ENCODE measurements at regions not wholly inside any gene's neighbourhood (a gene's known extent, or its start where the extent isn't known, plus 50 kb on each side); places are given as distances from the start of the nearest gene placed in this dataset.

GRCh38 chr1:29859126-29859525 is 622.8 kb downstream of the PTPRU start:
- no peak for TF ChIP-seq CTCF (IDR thresholded peaks at IDR 0.05; ENCODE audit: low read depth, low read length)
- no peak overlapping the region for H3K4me3 ChIP-seq (ENCODE audit: low read depth, low read length)

GRCh38 chr1:29858646-29859045 is 622.3 kb downstream of the PTPRU start:
- TF ChIP-seq CTCF (IDR thresholded peaks at IDR 0.05; ENCODE audit: low read depth, low read length), result no peak
- no peak overlapping the region for H3K4me3 ChIP-seq (ENCODE audit: low read depth, low read length)

GRCh38 chr1:29856340-29857114 is 620.2 kb downstream of the PTPRU start:
- TF ChIP-seq CTCF (IDR thresholded peaks at IDR 0.05; ENCODE audit: low read depth, low read length), result no peak
- H3K4me3 ChIP-seq (ENCODE audit: low read depth, low read length), result no peak overlapping the region

GRCh38 chr1:29855561-29856160 is 619.3 kb downstream of the PTPRU start:
- no peak overlapping the region for H3K4me3 ChIP-seq (ENCODE audit: low read depth, low read length)
- no peak for TF ChIP-seq CTCF (IDR thresholded peaks at IDR 0.05; ENCODE audit: low read depth, low read length)

- no peak overlapping the region for H3K4me3 ChIP-seq (ENCODE audit: low read depth, low read length)
- TF ChIP-seq CTCF (IDR thresholded peaks at IDR 0.05; ENCODE audit: low read depth, low read length), result no peak
Measured at GRCh38 chr1:29854700-29855276, 618.5 kb downstream of the PTPRU start.

- no peak overlapping the region for H3K4me3 ChIP-seq (ENCODE audit: low read depth, low read length)
- no peak for TF ChIP-seq CTCF (IDR thresholded peaks at IDR 0.05; ENCODE audit: low read depth, low read length)
Measured at GRCh38 chr1:29853716-29854330, 617.5 kb downstream of the PTPRU start.

GRCh38 chr1:29852248-29852647 is 615.9 kb downstream of the PTPRU start:
- H3K4me3 ChIP-seq (ENCODE audit: low read depth, low read length), result no peak overlapping the region
- TF ChIP-seq CTCF (IDR thresholded peaks at IDR 0.05; ENCODE audit: low read depth, low read length), result no peak

All from WI38 (cell line).